ENCODE measurements at regions not wholly inside any gene's neighbourhood (a gene's known extent, or its start where the extent isn't known, plus 50 kb on each side); places are given as distances from the start of the nearest gene placed in this dataset.
"Not testable (repeated sequence)": the region's sequence is repeated elsewhere in the genome, so short reads cannot be mapped to it uniquely, and the experiment has no call there.

DNA sequence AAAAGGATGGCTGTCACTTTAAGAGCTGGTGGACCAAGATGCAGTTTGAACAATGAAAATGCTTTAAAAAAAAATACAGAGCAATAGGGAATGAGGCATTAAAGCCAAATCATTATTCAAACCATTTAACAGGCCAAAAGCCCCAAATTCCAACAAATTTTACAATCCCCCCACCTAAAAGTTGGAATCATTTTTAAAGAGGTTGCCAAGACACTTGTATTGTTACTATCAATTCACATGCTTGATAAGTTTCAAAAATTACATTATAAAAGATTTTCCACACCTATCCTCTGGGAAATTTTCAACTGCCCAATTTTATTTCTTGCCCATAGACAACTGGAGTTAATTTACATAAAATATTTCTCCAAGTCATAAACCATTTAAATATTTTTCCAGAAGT, 192.3 kb upstream of the ARHGEF26 start:
- ATAC-seq = no peak

DNA sequence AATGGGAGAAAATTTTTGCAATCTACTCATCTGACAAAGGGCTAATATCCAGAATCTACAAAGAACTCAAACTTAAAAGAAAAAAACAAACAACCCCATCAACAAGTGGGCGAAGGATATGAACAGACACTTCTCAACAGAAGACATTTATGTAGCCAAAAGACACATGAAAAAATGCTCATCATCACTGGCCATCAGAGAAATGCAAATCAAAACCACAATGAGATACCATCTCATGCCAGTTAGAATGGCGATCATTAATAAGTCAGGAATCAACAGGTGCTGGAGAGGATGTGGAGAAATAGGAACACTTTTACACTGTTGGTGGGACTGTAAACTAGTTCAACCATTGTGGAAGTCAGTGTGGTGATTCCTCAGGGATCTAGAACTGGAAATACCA, 187.7 kb upstream of the ARHGEF26 start:
- ATAC-seq = not testable (repeated sequence)

DNA sequence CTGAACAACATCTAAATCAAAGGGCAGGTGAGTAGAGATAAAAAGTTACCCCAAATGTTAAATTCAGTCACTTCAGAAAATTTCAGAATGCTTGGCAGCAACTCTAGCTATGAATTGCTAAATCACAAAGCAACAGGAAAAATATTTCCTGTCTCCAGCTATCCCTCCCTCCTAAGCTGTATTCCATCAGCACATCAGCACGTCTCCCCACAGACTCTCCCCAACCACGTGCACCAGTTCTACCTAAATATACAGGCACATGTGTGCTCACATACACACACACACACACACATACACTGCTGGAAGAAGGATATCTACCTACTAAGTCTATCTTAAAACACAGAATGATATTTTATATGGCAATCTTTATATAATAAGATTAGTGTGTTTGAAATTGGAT, 177.1 kb upstream of the ARHGEF26 start:
- ATAC-seq = no peak

DNA sequence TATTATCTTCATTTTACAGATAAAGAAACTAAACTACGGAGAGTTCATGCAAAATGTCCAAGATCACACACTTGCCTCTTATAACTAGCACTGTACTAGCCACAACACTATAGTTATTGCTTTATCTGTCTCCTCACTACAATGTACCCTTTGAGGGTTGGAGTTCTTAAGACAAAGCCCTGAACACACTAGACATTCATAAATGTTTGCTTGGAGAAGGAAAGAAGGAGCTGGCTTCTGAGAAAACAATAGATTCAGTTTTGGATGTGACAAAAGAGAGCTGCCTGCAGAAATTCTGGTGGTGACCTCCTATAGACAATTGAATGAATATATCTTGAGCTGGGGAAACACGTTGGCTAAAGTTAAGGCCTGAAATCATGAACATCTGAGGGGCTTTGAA, 169.9 kb upstream of the ARHGEF26 start:
- ATAC-seq = no peak

DNA sequence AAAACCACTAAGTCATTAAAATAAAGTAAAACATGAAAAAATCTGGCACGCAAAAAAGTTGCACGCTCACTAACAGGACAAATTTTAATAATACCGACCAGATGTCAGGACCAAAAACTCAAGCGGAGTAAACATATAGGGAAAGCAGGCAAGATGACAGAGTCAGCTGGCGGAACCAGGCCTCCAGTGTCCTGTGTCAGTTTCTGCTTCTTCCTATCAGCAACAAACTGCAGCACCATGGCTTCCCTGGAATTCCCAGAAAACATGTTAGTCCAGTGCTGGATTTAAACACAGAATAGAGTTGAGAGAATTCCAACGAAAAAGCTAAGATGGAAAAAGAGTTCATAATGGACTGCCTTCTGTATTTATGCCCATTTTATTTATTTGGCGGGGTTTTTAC, 169.1 kb upstream of the ARHGEF26 start:
- ATAC-seq = no peak

DNA sequence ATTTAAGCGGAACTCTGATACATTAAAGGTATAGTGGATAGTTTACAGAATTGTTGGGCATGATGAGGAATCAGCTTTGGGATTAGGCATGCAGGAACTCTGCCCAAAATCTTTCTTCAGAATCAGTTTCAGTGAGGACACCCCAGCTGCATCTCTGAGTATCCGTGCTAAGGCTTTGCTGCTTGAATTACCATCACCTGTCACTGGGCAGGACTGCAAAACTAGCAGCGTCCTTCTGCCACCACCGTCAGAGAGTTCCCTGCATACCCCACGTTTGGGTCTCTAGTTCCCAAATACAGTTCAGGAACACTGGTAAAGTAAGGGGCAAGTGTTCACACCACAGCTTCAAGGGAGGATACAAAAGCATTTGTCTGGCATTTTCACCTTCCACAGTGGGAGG, 164.6 kb upstream of the ARHGEF26 start:
- no peak for ATAC-seq

DNA sequence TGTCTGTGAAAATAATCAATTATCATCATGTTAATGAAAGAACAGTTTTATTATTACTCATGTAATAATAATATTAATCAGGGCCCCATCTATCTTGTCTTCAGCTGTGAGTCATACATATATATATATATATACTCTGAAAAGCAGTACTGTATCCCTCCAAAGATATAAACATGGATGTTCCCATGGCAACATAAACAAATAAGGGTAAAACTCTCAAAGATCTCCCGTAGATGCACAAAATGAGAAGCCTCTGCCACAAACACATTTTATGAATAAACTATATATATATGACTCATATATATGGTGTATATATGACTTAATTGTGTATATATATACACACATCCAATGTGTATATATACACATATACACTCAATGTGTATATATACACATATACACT, 163.8 kb upstream of the ARHGEF26 start:
- ATAC-seq = no peak

DNA sequence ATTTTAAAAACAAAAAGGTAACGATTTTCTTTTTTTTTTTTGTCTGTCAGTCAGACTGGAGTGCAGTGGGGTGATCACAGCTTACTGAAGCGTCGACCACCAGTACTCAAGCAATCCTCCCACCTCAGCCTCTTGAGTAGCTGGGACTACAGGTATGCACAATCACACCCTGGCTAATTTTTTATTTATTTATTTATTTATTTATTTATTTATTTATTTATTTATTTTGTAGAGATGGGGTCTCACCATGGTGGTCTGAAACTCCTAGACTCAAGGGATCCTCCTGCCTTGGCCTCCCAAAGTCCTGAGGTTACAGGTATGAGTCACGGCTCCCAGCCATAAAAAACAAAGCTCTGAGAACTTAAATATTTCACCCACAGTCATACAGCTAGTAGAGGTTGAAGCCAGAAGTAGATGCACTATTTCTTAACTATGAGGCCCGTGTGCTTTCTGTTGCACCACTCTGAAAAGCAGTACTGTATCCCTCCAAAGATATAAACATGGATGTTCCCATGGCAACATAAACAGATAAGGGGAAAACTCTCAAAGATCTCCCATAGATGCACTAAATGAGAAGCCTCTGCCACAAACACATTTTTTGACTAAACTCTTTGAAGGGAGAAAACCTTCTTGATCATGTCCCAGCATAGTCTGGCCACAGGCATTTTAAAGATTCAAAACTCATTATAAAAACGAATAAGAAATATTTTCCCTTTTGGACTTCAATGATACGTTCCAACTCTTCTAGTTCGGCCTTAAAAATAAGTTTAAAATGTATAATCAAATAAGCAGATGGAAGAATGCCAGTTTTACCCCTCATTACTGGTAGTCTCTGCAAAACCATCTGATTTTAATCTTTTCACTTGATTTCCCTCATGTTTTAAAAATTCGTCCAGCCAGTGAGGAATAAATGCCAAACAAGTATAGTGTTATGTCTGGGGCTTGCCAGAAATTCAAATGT, 162.3 kb upstream of the ARHGEF26 start:
- ATAC-seq = no peak

DNA sequence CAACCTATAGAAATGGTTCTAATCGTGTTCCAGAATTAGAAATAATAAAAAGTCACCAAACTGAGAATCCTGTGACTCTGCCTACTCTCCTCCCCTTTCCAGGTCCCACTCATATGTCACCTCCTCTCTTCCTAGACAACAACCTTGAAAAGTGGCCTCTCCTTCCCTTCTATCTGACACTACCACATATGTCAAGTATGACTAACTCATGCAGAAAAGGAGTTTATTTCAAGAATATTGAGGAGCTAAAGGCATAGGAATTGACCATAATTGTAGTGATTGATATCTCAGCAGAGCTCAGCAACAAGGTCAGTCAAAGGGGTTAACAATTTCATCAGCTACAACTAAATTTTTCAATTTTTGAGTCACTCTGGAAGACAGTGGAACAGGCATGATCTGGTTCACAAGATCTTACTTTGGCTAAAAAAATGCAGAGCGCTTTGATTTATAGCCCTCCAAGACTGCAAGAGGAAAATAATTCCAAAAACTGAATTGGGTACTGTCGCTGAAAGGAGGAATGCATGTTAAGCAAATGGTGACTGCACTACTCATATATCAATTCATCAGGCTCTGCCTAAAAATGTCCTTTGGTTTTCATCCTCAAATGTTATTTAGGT, 160.6 kb upstream of the ARHGEF26 start:
- no peak for ATAC-seq

DNA sequence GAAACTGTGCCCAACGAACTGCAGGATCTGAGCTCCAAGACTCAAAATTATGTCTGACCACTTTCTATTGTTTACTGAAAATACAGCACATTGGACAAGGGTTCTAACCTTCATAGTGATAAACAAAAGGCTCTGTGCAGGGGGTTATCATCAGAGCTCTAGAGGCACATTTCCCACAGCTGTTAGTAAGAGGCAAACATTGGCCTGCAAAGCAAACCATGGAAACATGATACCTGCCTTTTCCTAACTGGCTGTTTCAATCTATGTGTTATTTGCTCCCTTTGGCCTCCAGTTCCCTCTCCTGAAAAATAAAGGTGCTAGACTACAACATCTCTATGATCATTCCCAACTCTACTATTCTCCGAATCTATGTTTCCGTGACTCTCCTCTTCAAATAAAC, 159.7 kb upstream of the ARHGEF26 start:
- ATAC-seq = no peak

DNA sequence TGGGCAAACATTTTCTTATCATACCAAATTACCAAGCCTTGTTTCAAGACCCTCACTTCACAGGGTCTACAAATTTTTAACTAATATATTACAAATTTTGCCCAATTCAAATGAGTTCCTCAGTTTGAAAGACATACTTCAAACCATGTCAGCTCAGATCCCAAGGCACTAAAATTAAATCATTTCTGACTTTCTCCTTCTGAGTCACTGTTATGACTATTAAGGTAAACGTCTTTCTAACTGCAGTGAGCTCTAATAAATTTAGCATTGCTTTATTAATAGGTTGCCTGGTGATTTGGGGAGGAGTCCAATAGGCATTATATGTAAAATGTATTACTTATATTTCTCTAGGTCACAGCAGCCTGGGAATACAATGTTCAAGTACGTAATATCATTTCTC, 158.2 kb upstream of the ARHGEF26 start:
- ATAC-seq = no peak

DNA sequence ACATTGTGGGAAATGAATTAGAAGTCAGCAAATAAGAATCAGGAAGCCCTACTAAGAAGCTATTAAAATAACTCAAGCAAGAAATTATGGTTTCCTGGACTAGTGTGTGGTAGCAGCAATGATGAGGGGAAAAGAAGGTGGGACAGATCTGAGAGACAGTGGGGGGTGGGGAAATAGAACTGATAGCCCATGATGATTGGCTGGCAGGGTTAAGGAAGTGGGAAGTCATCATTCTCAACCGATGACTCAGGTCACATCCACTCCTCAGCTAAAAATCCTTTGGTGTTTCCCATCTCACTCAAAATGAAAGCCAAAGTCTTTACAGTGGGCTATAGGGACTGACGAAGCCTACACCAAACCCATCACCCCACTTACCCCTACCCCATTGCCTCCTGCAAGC, 153.9 kb upstream of the ARHGEF26 start:
- no peak for ATAC-seq

DNA sequence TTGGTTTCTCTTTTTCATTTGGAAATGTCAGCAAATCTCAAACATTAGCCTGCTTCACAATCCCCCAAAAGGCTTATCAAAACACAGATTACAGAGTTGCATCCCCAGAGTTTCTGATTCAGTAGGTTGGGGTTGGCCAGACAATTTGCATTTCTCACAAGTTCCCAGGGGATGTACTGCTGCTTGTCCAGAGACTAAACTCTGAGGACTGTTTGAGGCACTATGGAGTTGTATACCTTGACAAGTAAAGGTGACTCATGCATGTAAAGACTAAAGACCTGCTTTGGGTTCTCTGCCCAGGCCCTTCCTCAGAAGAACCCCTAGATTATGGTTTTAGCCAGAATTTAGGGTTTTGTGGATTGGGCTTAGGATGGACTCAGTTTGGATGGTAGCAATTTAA, 151.1 kb upstream of the ARHGEF26 start:
- no peak for ATAC-seq

DNA sequence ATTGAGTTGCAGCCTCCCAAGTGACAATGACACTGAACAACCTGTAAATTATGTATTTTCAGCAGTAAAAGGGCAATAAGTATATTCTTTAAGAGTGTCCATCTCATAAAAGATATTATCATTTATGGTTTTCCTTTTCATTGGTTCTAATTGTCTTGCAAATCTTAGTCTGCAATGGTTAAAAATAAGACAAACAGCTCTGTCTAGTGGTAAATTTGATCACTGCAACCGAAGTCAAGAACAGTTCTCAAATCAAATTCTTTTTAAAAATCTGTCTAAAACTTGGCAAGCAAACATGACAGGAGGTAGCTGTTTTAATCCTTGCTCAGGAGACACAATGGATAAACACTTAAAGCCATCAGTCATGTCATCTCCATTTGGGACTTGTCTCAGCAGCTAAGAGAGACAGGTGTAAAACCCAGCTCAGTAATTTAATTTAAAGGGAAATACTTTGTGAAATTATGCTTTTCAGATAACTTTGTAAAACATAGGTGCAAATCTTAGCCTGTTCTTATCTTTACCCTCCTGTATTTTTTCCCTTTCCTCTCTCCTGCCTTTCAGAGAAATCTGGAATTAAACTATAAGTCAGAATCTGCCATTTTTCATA, 150.3 kb upstream of the ARHGEF26 start:
- ATAC-seq = no peak

DNA sequence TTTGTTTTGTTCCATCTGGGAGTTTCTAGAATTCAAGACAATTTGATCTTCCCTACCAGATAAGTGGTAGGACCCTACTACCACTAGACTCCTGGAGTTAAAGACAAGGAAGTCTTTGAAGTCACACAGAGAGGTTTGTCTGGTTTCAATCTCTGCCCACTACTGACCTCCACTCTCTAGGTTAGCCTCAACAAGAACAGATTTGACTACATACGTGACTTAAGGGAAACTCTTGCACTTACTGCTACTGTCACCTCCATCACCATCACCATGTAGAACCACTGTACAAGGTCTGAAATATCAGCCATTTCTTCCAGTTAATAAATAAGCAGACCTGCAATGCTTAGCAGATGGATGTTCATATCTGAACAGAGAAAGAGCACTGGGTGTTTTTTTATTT, 148.3 kb upstream of the ARHGEF26 start:
- ATAC-seq = no peak

DNA sequence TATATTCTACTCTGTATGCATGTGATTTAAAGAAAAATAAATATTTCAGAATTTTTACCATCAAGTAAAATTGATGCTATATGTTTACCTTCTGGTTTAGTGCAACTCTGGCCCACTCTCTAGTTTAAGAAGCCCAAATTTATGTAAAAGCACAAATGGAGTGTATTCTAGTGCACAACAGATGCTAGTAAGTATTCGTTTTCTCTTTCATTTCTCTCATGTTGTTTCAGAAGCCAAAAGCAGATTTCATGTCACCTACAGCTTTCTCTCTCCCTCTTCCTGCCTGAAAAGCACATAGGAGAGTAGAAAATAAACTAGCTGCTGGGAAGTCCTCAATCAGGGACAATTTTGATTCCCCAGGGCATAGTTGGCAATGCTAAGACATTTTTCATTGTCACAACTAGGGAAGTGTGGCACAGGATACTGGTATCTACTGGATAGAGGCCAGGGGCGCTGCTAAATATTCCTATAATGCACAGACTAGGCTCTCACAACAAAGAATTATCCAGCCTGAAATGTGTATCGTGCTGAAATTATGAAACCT, 147.4 kb upstream of the ARHGEF26 start:
- no peak for ATAC-seq

DNA sequence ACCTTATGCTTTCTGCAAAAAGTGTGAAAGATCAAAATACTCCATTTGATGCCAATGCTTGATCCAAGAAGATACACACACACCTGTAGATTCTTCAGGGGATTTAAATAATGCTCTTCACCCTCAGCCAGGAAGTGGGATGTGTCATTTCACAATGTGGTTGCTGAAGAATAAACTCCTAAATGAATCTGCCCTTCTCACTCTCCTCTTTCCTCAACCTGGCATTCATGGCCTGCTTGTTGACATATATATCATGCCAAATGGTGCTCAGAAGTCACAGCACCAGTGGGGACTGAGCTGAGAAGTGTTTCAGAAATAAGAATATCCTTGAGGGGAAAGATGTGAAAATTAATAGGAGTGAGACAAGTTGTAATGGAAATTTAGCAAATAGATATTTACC, 146.6 kb upstream of the ARHGEF26 start:
- ATAC-seq = no peak

DNA sequence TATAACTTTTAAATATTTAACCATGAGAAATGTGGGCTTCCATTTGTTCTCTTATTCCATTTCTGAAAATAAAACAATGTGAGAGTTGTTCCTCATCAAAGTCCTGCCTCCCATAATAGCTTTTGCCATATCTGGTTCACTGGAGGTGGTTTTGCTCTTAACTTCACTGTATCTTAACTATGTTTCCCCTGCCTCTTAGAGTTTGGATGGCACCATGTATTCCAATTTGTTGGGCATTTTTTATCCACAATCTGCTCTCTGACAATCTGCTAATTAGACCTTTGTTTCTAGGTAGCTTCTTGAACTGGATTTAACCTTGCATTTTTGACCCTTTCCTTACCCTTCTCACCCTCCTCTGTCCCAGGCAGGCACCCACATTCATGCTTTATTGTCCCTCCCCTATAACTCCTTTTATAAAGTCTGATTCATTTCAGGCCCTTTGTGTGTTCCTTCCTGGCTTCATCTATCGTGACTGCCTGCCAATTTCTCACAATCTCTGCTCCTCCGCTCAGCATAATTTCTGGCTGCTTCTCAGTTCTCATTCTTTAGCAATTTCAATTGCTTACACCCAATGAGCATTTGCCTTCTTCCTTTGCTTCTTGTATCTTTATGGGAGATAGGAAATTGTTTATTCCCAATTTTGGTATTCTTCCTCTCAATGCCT, 144.2 kb upstream of the ARHGEF26 start:
- ATAC-seq = no peak

DNA sequence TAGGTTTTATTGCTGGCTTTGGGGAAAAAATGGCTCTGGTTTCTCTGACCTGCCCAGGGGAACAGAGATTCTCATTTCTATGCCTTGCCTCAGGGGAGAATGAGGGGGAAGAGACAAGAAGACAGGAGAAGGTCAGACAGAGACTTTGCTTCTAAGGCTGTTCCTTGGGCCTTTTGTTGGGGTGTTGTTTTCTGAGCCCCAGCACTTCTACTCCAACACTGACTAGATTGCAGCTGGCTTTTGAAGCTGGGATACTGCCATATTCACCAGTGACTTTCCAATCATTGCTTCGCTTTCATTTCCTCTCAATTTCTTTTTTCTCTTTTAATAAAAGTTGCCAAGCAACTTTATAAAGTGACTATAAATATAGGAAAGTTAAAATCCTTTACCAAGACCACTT, 143.2 kb upstream of the ARHGEF26 start:
- ATAC-seq = no peak

DNA sequence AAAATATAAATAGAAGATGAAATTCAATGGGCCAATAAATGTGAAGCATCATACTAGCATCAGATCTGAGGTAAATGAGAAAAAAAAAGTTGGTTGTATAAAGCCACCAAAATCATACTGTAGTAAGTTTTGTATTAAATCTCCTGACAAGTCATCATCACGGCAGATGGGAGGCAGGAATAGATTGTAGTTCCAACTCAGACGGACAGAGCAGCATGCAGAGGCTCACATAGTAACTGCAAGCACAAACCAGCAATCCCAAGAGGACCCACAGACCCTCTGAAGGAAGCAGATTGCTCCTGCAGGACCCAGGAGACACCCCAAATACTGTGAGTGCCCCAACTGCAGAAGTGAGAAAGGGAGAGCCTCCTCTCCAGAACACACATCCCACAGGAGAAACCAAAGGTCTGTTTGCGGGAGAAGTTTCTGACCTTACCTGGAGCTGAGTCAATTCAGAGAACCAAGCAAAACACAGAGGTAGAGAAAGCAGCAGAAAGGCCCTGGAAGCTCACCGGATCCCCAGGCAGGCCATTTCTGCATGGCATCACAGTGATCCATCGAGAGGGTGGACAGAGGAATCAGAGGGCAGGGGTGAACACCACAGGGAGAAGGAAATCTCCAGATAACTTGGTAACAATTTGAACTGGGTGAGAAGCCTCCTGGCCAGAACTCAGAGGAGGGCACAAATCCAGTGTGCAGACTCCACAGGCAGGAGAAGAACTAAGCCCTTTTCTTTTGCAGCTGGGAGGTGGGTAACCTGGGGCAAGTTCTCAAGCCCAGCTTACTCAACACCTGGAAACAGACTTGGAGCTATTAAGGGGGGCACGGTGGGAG, 141.6 kb upstream of the ARHGEF26 start:
- no peak for ATAC-seq

DNA sequence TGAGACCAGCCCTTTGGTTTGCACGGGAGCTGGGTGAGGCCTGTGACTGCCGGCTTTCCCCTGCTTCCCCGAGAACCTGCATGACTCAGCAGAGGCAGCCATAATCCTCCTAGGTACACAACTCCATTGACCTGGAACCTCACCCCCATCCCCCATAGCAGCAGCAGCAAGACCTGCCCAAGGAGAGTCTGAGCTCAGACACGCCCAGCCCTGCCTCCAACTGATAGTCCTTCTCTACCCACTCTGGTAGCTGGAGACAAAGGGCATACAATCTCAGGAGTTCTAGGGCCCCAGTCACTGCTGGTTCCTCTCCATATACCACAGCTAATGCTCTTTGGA, 141.0 kb upstream of the ARHGEF26 start:
- no peak for ATAC-seq

DNA sequence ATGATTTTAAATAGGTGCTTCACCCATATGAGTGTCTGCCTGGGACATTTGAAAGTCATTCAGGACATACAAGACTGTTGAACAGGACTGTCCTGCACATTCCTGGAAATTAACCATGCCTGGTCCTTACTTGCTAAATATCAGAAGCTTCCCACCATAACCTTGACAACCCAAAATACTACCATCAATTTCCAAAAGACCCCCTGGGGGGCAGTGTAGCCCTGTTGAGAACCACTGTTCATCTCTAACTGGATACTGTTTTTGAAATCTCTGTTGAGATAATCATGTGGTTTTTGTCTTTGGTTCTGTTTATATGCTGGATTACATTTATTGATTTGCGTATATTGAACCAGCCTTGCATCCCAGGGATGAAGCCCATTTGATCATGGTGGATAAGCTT, 123.8 kb upstream of the ARHGEF26 start:
- not testable (repeated sequence) for ATAC-seq

All from activated CD4-positive, CD25-positive, alpha-beta regulatory T cell treated with anti-CD3 and anti-CD28 coated beads, Interleukin-2, amount 50 U/mL, for 24 hours (primary cell).